HL-60 (cell line): ENCODE measurements at regions not wholly inside any gene's neighbourhood (a gene's known extent, or its start where the extent isn't known, plus 50 kb on each side); places are given as distances from the start of the nearest gene placed in this dataset.

Experiments used
- DNase-seq, 2 experiments: peaks; one replicate each; pipeline ENCODE4 v3.0.0-alpha.2; 2010 to 2020; ENCODE audit warnings: low read depth in 1 of 2, low spot score in 1 of 2
- H3K27ac ChIP-seq: fragments of 250-450 bp; sonication (Bioruptor Pico); replicated peaks from 2 replicates; pipeline ENCODE4 v1.5.1; 2020; ENCODE audit warnings: mild to moderate bottlenecking, moderate library complexity
- H3K27me3 ChIP-seq: fragments of 250-450 bp; sonication (Bioruptor Pico); 2 replicates; pipeline ENCODE4 v1.5.1; 2021; ENCODE audit warnings: mild to moderate bottlenecking, moderate library complexity; ENCODE audit not compliant: insufficient read depth, poor library complexity, severe bottlenecking
- H3K4me3 ChIP-seq: replicated peaks from 2 replicates; pipeline ENCODE4 v1.5.1; 2011; ENCODE audit warnings: mild to moderate bottlenecking, control low read depth, low read length; ENCODE audit not compliant: insufficient read depth
- GABPA ChIP-seq: IDR thresholded peaks from 2 replicates; pipeline ENCODE4 v1.6.1; 2012; ENCODE audit warnings: low read depth
- POLR2AphosphoS5 ChIP-seq: IDR thresholded peaks from 2 replicates; pipeline ENCODE4 v1.6.1; 2012; ENCODE audit warnings: low read depth
- SPI1 ChIP-seq: IDR thresholded peaks from 2 replicates; pipeline ENCODE4 v1.6.1; 2012; ENCODE audit warnings: low read depth, mild to moderate bottlenecking, borderline replicate concordance
- TF ChIP-seq, protein P1 (sequence below): IDR thresholded peaks from one replicate; pipeline ENCODE4 v1.5.1; 2011; ENCODE audit warnings: low read length, control low read depth, inconsistent platforms; ENCODE audit not compliant: insufficient read depth
- TF ChIP-seq, protein P2 (sequence below): IDR thresholded peaks from 2 replicates; pipeline ENCODE4 v1.6.1; 2012; ENCODE audit warnings: low read depth; ENCODE audit not compliant: insufficient replicate concordance

DNA sequence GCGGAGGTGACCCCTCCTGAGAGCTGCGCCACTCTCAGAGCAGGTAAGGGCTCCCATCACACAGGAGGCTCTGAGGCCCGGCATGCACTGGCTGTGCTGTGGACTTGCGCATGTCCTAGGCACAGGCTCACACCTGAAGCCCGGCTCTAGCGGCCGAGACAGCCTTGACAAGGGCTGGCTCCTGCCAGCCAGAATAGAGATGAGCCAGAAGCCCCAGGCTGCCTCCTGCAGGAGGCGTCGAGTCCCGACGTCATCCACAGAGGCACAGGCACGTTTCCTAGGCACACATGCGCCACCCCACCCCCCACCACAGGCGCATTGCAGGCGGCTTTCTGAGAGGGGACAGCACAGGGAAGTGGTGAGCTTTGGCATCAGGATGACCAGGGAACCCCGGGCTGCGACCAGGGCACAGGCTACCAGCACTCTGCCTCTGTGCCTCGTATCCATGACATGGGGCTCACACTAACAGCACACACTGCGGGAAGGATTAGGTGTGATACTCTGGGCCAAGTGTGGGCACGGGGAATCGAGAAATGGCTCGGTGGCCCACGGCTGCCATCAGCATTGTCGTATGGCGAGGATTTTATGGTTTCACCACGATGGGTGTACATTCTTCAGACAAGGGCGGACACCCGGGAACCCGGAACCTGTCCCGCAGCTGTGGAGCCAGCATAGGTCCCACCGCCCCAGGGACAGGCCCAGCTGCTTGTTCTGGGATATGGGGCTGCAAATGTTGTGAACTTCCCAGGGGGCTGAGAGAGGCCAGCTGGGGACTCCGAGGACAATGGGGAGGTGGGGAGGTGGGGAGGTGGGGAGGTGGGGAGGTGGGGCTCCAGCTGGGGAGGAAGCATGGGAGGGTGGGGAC is 90.7 kb upstream of the ADRA2C start:
- TF ChIP-seq SPI1 (no peak), POLR2AphosphoS5 (no peak), GABPA (no peak)
- TF ChIP-seq, protein P1, sequence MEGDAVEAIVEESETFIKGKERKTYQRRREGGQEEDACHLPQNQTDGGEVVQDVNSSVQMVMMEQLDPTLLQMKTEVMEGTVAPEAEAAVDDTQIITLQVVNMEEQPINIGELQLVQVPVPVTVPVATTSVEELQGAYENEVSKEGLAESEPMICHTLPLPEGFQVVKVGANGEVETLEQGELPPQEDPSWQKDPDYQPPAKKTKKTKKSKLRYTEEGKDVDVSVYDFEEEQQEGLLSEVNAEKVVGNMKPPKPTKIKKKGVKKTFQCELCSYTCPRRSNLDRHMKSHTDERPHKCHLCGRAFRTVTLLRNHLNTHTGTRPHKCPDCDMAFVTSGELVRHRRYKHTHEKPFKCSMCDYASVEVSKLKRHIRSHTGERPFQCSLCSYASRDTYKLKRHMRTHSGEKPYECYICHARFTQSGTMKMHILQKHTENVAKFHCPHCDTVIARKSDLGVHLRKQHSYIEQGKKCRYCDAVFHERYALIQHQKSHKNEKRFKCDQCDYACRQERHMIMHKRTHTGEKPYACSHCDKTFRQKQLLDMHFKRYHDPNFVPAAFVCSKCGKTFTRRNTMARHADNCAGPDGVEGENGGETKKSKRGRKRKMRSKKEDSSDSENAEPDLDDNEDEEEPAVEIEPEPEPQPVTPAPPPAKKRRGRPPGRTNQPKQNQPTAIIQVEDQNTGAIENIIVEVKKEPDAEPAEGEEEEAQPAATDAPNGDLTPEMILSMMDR, result no peak
- TF ChIP-seq, protein P2, sequence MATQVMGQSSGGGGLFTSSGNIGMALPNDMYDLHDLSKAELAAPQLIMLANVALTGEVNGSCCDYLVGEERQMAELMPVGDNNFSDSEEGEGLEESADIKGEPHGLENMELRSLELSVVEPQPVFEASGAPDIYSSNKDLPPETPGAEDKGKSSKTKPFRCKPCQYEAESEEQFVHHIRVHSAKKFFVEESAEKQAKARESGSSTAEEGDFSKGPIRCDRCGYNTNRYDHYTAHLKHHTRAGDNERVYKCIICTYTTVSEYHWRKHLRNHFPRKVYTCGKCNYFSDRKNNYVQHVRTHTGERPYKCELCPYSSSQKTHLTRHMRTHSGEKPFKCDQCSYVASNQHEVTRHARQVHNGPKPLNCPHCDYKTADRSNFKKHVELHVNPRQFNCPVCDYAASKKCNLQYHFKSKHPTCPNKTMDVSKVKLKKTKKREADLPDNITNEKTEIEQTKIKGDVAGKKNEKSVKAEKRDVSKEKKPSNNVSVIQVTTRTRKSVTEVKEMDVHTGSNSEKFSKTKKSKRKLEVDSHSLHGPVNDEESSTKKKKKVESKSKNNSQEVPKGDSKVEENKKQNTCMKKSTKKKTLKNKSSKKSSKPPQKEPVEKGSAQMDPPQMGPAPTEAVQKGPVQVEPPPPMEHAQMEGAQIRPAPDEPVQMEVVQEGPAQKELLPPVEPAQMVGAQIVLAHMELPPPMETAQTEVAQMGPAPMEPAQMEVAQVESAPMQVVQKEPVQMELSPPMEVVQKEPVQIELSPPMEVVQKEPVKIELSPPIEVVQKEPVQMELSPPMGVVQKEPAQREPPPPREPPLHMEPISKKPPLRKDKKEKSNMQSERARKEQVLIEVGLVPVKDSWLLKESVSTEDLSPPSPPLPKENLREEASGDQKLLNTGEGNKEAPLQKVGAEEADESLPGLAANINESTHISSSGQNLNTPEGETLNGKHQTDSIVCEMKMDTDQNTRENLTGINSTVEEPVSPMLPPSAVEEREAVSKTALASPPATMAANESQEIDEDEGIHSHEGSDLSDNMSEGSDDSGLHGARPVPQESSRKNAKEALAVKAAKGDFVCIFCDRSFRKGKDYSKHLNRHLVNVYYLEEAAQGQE, result no peak
- no peak overlapping the region for H3K27ac ChIP-seq
- H3K4me3 ChIP-seq, result no peak overlapping the region
- no peaks in the 10 kb centered on the region for H3K27me3 ChIP-seq
- no peak for DNase-seq

DNA sequence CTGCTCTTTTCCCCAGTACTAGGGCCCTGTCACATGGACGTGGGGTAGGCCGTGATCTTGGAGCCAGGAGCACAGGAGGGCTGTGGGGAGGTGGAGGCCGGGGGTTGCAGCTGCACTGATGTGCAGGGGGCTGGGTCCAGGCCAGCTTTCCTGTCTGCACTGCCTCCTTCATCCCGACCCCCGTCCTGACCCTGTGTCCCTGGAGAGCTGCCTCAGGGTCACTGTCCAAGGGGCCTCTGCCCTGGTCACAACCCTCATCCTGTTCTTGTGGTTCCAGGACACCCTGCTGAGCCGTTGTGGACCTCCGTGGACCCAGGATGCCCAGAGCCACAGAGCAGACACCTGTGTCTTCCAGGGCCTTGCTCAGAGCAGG is 91.7 kb upstream of the ADRA2C start:
- Histone ChIP-seq H3K27me3 (no peaks in the 10 kb centered on the region), H3K27ac (no peak overlapping the region), H3K4me3 (no peak overlapping the region)
- no peak for TF ChIP-seq GABPA
- no peak for TF ChIP-seq SPI1
- no peak for TF ChIP-seq POLR2AphosphoS5
- TF ChIP-seq, protein P2, result no peak
- TF ChIP-seq, protein P1, result no peak
- no peak for DNase-seq

DNA sequence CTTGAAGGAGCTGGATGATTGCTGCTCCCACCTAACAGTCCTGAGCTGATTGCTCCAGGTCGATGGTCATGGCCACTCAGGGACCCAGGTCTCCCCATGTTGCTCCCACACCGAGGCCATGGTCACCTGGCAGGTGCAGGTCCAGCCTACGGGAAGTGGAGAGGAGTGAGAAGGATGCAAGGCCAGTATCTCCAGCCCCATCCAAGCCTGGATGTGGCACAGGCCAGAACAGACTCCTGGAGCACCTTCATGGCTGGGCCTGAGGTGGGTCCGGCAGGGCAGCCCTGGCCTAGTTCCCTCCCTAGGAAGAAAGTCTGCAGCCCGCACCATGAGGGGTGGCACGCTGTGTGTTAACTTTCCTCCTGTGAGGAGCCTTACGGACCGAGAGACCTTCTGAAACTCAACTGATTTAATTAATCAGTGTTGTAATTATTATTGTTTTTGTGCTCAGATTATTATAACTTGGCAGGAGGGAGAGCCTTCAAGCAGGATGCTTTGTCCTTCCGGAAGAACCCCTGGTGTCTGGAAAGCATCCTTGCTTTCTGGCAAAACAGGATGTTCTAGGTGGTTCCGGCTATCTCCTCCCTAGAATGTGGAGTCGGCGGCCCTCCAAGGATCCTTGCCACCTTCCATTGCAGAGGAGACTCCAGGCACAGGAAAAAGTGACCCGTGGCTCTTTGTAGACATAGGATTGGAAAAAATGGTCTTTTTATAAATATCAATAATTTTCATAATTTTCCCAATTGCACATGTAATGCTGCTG is 92.3 kb upstream of the ADRA2C start:
- DNase-seq, result no peak
- no peak overlapping the region for H3K27ac ChIP-seq
- TF ChIP-seq, protein P1, result no peak
- TF ChIP-seq POLR2AphosphoS5 (no peak), GABPA (no peak), SPI1 (no peak)
- TF ChIP-seq, protein P2, result no peak
- H3K27me3 ChIP-seq, result no peaks in the 10 kb centered on the region
- H3K4me3 ChIP-seq, result no peak overlapping the region
